ENCODE measurements at regions not wholly inside any gene's neighbourhood (a gene's known extent, or its start where the extent isn't known, plus 50 kb on each side); places are given as distances from the start of the nearest gene placed in this dataset.

- TF ChIP-seq POLR2A (IDR thresholded peaks at IDR 0.05; ENCODE audit: low read depth, low read length) = no peak
- TF ChIP-seq CTCF (IDR thresholded peaks at IDR 0.05; ENCODE audit: extremely low read depth in 1 of 2, insufficient read depth in 1 of 2, low read depth in 1 of 2, low read length in 2 of 2) = no peak
- TF ChIP-seq POLR2AphosphoS5 (IDR thresholded peaks at IDR 0.05; ENCODE audit: insufficient read depth, low read depth, low read length) = no peak
Observed at GRCh38 chr14:44040561-44040960, 466.5 kb downstream of the FSCB start.

Measured in endothelial cell of umbilical vein (primary cell).